HepG2 (cell line): ENCODE measurements at regions not wholly inside any gene's neighbourhood (a gene's known extent, or its start where the extent isn't known, plus 50 kb on each side); places are given as distances from the start of the nearest gene placed in this dataset.

ENCODE experiments used
- EZH2 ChIP-seq: conservative IDR thresholded peaks from 2 replicates; pipeline ENCODE4 v1.6.1; 2012; ENCODE audit warnings: mild to moderate bottlenecking, low read depth, low read length, moderate library complexity
- FOXA1 ChIP-seq, 2 experiments: fragments of 450-650 bp in 1 of 2; sonication (generic) in 1 of 2; formaldehyde crosslinking in 1 of 2; IDR thresholded peaks; 2 replicates each; pipeline versions ENCODE4 v1.4.0 to v1.6.1; 2016 to 2020; ENCODE audit warnings: missing genetic modification reagents in 1 of 2
- POLR2AphosphoS5 ChIP-seq: IDR thresholded peaks from 2 replicates; pipeline ENCODE4 v1.6.1; 2012; ENCODE audit warnings: low read depth, low read length
- RBM39 ChIP-seq: fragments of 200-400 bp; formaldehyde crosslinking; IDR thresholded peaks from one replicate; pipeline ENCODE4 v1.6.1; 2018; ENCODE audit warnings: antibody characterized with exemption, mild to moderate bottlenecking, low read depth, low read length; ENCODE audit not compliant: poor library complexity, severe bottlenecking
- SRSF1 ChIP-seq: fragments of 200-400 bp; formaldehyde crosslinking; optimal IDR thresholded peaks from 2 replicates; pipeline ENCODE3; 2017; ENCODE audit warnings: mild to moderate bottlenecking, low read depth, low read length, moderate library complexity
- TSC22D2 ChIP-seq: sonication (generic); formaldehyde crosslinking; IDR thresholded peaks from 2 replicates; pipeline ENCODE4 v1.5.1; 2020; ENCODE audit warnings: missing genetic modification reagents, mild to moderate bottlenecking, borderline replicate concordance
- ZMYM4 ChIP-seq: sonication (generic); formaldehyde crosslinking; IDR thresholded peaks from 2 replicates; pipeline ENCODE4 v1.8.1; 2023; ENCODE audit warnings: mild to moderate bottlenecking, missing genetic modification reagents

- no peak for TF ChIP-seq EZH2
- TF ChIP-seq TSC22D2 (CRISPR knock-in tag) = no peak
- no peak for TF ChIP-seq ZMYM4 (CRISPR knock-in tag)
- TF ChIP-seq RBM39 = no peak
- no peak for TF ChIP-seq SRSF1
- TF ChIP-seq FOXA1 (IDR thresholded peaks at IDR 0.05) = no peak
- no peak for TF ChIP-seq FOXA1 (CRISPR knock-in tag; IDR thresholded peaks at IDR 0.05)
- no peak for TF ChIP-seq POLR2AphosphoS5
These were observed 120.7 kb upstream of the SLC38A2 start for GRCh38 chr12:46493150-46493833.
